IPS-NIHi11 (cell line): ENCODE measurements at regions not wholly inside any gene's neighbourhood (a gene's known extent, or its start where the extent isn't known, plus 50 kb on each side); places are given as distances from the start of the nearest gene placed in this dataset.
"Not testable (repeated sequence)": the region's sequence is repeated elsewhere in the genome, so short reads cannot be mapped to it uniquely, and the experiment has no call there.

Experiments used
- DNase-seq: peaks from one replicate; pipeline ENCODE4 v3.0.0; 2012; ENCODE audit warnings: mixed read lengths, low spot score

GRCh38 chr6:80637312-80637711, 530.8 kb downstream of the BCKDHB start:
- DNase-seq: no peak

GRCh38 chr6:80636689-80637088, 530.2 kb downstream of the BCKDHB start:
- DNase-seq: no peak

GRCh38 chr6:80633412-80633811, 526.9 kb downstream of the BCKDHB start:
- DNase-seq: no peak

DNA sequence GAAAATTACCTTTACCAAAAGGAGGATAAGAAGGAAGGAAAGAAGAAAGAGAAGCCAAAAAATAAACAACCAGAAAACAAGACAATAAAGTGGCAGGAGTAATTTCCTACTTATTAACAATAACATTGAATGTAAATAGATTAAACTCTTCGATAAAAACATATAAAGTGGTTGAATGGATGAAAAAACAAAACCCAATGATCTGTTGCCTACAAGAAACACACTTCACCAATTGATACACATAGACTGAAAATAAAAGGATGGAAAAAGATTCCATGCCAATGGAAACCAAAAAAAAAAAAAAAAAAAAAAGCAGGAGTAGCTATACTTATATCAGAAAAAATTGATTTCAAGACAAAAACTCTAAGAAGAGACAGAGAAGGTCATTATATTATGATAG, 518.9 kb downstream of the BCKDHB start:
- no peak for DNase-seq

GRCh38 chr6:80623066-80623815, 516.8 kb downstream of the BCKDHB start:
- DNase-seq: no peak

- no peak for DNase-seq
Measured at GRCh38 chr6:80622641-80623040, 516.2 kb downstream of the BCKDHB start.

DNA sequence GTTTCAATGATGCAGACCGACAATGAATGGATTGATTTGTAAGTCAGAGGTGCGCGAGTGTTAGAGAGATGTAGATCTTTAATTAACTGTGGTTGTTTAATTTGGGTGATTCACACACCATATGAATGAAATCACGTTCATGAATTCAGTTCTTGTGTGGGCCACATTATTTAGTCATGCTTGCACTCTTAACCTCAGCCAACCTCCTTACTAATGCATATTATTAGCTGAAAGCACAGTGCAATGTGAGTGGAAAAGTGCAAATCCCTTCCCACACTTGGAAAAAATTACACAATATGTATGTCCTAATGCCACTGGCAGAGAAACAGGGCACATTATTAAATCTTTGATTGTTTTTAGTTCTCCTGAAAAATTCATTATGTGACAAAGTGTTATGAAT, 512.5 kb downstream of the BCKDHB start:
- no peak for DNase-seq

- no peak for DNase-seq
Measured at GRCh38 chr6:80610846-80611245, 504.4 kb downstream of the BCKDHB start.

DNA sequence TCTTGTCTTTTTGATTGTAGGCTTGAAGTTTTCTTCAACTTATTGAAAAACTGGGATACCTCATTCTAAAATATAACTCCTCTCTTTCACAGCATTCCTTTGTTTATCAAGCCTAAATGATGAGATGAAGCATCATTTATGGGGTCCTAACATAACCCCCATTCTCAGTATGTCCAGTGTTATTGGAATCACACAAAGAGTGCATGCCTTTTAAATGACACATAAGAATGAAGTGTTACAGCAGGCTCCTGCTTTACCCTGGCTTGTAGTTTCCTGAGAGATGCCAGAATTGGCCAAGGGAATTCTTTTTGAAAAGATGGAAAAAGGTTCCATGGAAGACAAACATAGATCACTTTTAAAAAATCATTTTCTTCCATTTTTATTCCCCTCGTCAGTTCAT, 502.4 kb downstream of the BCKDHB start:
- no peak for DNase-seq

DNA sequence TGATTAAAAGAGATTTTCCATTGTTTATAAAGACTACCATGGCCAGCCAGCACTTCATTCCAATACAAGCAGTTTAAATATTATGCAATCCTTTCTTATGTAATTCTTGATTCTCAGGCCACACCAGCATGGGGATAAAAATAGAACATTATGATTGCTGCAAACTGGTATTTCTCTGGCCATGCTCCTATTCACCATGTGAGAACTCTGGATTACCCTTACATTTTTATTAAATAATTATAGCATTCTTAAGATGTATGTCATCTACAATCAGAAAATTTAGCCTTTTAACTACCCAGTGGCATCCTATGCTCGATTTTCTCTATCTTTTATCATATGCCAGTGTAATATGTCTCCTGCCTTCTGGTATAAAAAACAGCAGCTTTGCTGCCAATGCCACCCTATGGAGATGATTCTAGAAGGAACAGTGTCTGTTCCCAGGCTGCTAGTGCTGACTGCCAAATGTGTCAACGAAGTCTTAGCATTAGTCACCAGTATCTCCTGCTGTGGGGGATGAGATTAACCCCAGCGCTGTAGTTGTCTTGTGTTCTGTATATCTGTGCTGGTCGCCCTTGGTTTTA, 501.4 kb downstream of the BCKDHB start:
- peak; percentile 37 for DNase-seq

DNA sequence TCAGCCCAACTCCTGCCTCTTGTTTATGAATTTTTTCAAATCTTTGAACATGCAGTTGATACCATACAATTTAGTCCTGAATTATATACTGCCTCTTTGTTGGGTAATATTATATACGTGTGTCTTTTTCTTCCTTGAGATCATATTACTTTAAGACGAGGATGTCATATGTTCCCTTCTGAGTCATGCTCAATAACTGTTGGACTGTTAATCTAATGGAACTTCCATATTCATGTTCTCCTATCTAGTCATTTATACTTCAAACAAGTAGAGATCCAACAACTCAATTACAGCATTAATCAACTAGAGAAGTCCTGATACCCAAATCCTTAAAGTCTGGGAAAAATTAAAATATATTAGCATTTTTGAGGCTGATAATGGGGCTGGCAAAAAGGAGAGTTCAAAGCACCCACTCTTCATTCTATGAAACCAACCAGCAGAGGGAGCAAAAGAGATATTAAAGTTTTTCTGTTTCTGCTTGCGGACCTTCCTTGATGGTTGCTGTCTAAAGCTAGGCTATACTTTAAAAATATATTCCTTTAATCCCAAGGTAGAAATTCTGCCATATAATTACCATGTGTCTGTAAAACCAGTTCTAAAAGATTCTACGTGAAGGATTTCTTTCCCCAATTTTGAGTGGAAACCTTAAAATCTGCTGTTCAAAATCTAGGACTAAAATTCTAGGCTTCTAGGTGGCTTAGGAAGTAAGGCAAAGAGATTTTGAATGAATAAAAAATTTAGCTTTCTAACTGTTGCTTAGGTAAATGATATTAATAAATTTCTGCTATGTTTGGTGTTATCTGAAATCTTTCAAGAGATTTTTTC, 498.9 kb downstream of the BCKDHB start:
- peak; percentile 28 for DNase-seq

DNA sequence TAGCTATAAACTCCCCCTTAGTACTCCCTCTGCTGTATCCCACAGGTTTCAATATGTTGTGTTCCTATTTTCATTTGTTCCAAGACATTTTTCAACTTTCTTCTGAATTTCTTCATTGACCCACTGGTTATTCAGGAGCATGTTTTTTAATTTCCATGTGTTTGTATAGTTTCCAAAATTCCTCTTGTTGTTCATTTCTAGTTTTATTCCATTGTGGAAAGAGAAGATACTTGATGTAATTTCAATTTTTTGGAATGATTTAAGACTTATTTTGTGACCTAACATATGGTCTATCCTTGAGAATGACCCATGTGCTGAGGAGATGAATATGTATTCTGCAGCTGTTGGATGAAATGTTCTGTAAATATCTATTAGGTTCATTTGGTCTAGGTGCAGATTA, 497.2 kb downstream of the BCKDHB start:
- no peak for DNase-seq

- DNase-seq: no peak
Measured at GRCh38 chr6:80594461-80594860, 488.0 kb downstream of the BCKDHB start.

DNA sequence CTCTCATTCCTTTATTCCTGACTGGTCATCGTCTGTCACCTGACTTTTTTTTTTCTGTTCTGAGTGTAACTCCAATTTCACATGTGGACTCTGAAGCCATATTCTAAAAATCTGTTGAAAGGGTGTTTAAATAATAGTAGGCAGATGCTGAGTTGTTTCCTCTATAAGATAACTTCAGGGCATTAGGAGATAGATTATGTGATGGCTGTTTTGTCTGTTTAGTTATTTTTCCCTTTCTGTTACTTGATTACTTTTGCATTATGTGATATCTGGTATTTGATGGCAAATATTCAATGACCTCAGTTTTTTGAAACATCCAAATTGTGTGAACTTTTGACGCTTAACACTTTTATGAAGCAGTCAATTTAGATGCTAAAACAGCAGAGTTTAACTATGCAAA, 486.0 kb downstream of the BCKDHB start:
- no peak for DNase-seq

DNA sequence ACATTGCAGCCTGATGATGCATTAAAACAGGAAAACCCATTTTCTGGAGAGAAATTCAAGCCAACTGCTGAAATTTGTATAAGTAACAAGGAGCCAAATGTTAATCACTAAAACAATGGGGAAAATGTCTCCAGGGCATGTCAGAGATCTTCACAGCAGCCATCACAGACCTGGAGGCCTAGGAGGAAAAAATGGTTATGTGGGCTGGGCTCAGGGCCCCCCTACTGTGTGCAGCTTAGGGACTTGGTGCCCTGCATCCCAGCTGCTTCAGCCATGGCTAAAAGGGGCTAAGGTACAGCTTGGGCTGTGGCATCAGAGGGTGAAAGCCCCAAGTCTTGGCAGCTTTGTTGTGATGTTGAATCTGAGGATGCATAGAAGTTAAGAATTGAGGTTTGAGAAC, 479.8 kb downstream of the BCKDHB start:
- DNase-seq: no peak

GRCh38 chr6:80579391-80580023, 473.0 kb downstream of the BCKDHB start:
- no peak for DNase-seq

GRCh38 chr6:80573320-80573719, 466.8 kb downstream of the BCKDHB start:
- not testable (repeated sequence) for DNase-seq

DNA sequence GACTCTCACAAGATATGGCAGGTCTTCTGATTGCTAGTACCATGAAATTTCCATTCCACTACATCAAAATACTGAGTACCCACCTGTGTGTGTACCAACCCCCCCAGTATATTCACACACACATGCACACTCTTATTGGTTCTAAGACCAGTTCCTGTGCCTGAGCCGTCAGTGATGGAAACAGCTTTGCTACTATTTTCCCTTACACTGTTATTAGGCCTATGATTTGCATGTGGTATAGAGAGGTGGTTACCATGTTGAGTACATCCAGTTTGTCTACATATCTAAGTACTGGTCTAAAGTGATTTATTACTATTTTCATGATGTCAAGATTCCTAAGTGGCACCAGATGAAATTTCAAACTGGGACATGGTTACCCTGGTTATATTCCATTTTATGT, 459.9 kb downstream of the BCKDHB start:
- DNase-seq: no peak

- DNase-seq: no peak
Measured at GRCh38 chr6:80553071-80553740, 446.7 kb downstream of the BCKDHB start.

DNA sequence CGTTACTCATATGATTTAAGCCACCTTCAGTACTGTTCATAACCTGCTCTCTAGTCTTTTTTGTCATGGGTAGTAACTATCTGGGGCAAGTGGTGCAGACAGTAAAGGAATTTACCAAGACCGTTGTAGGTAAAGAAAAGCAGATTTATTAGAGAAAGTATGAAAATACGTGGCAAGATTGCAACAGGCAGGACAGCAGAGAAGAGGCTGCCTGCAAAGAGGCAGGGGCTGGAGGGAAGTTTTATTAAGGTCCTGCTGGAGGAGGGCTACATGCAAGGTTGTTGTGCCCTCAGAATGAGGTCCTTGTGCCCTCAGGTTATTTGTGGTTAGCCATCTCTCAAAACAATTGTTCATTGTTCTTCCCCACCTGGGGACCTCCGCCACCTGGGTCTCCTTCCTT, 444.3 kb downstream of the BCKDHB start:
- no peak for DNase-seq

DNA sequence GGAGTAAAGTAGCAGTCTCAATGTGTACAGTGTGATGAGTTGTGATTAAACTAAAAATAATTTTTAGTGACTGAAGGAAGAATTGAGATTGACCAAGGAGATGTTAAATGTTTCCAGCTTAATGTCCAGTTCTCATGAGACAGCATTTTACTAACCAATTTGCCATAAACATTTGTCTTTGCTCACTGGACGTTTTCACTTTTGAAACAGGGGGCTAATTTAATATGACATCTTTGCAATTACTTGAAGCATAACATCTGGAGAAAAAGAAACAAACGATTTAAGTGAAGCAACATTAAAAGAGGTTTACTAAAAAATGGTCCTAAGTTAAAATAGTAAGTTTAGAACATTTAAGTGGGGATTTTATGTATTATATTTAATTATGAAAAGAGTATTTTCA, 443.8 kb downstream of the BCKDHB start:
- DNase-seq: no peak

DNA sequence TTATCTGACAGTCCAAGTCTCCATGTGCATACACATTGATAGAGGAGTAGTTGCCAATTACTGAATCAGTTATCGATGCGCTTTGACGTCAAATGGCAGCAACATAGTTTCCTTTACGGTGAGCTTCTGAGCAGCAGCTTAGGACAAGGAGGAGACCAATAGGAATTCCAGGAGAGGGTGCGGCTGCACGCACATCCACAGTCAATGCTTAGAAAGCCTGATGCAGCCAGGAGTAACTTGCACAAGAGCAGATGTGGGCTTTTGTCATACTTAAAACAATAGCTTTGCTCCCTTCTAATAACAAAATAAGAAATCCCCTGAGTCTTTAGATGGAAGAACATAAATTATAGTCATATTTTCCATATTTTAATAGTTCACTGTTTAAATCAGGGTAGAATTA, 442.1 kb downstream of the BCKDHB start:
- DNase-seq: no peak
